GM21619 (cell line): ENCODE measurements at regions not wholly inside any gene's neighbourhood (a gene's known extent, or its start where the extent isn't known, plus 50 kb on each side); places are given as distances from the start of the nearest gene placed in this dataset.

Source experiments
- ATAC-seq: cut with Tn5 transposase; IDR thresholded peaks from one replicate; pipeline ENCODE4 v1.9.1; 2021; ENCODE audit not compliant: unreplicated experiment

DNA sequence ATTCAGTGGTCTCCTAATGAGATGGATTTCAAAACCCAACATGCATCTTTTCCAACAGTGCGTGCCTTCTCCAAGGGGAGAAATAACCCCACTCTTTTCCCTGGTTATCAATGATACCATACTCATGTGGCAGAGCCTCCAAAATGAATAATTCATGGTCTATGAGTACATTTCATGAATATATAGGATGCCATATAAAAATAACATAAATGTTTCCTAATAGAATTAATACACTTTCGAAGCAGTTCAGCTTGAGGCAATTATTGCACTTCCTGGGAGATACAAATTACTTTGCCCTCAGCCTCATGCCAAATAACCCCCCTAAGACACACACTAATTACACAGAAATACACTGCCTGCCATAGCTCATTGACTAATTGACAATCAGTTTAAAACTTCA, 318.6 kb downstream of the ZSWIM6 start:
- ATAC-seq = no peak

DNA sequence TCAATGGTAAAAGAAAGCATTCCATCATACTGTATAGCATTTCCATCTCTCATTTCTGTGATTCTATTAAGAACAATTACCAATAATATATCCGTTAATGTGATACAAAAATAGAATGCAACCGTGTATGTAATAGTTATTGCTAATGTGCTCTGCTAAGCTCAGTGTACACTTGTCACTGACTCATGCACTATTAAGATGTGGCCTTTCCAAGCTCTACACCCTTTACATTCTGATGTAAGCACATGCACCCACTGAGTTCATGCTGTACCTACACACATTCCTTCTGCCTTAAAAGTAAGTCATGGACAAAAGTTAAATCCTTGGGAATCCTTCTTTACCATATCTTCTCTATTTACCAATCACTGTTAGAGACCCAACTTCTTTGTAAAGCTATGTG, 319.1 kb downstream of the ZSWIM6 start:
- ATAC-seq = no peak

DNA sequence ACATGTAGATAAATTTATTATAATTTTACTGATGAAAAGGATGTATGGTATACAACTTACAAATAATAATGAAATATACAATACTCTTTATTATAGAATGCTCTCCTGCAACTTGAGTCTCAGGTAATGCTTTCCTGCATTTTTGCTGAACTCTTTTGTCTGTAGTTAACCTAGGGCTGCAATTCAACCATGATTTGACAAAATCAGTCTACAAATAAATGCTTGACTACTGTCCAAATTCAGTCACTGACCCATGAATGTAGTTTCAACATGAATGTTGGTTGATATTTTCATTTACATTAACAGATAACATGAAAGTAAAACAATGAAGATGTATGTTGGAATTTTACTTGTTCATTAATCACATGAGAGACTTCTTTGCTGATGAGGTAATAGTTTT, 320.9 kb downstream of the ZSWIM6 start:
- ATAC-seq = no peak

DNA sequence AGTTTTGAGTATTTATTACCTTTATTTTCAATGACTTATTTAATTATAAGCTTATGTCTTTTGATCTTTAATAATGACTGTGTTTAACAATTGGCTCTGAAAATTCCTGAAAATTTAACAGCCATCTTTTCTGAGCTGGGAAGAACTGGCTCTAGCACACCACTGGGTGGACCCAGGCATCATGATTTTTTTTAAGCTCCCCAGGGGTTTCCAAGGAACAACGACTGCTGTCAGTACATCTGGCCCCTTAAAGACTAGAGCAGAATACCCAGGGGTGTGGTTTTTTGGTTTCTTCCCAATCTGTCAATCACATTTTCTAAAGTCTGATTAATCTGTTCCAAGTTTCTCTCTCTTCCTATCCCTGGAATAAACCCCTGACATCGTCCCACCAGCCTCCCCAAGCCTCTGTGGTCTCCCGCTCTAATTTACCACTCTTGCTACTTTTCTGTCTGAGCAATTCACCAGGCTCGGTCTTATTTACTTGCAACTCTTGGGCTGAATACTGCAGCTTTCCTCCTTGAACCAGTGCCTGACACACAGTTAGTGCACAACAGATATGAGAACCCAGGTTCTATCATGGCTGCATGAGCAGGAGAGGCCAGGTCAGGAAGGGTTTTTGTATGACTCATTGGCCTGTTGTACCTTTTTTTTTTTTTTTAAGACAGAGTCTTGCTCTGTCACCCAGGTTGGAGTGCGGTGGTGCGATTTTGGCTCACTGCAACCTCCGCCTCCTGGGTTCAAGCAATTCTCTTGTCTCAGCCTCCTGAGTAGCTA, 321.9 kb downstream of the ZSWIM6 start:
- no peak for ATAC-seq

DNA sequence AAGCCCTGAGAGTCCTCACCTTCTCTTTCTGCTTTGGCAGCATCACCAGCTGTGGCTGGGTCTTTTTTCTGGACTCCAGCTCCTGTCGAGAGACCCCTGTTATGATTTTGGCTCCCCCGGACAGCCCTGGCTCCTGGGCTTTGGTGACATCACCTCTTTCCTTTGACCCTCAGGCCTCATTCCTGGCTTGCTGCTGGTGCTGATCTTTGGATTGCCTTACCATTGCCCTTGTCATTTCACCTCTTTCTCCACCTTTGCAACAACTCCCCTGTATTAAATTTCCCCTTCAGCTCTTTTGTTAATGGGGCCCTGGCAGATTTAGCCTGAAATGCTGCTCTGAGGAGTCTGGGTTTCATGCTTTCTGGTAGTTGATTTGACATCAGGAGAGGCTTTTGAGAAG, 322.8 kb downstream of the ZSWIM6 start:
- ATAC-seq = no peak

DNA sequence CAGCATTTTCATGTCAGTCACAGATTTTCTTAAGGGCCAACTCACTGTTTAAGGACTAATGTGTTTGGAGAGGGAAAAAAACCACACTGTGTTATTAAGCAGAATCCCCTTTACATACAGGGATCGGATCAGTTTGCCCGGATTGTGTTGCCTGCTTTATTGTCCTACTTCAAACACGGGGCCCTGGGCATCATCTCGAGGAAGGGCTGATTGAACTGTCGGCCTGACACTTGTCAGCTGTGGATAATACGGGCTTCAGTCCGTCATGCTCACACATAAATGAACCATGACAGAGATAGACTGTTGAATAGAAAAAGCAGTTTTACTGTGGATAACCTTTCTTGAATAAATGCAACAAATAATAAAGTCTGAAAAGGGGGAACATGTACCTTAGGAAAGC, 325.0 kb downstream of the ZSWIM6 start:
- no peak for ATAC-seq

DNA sequence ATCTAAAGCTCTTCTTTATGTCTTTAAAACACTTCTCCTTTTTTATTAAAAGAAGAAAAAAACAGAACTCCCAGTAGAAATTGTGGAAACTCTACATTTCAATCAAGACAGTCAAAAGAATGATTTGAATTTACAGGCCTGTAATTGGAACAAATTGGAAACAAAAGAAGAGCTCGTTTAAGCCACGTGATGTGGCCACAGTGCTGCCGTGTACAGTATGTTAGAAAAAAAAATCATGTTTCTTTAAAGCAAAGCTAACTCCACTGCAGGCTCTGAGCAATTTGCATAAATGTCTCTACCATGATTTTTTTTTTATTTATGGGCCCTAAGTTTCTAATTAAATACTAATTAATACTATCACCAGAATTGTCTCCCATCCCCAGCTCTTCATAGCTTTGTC, 325.6 kb downstream of the ZSWIM6 start:
- ATAC-seq = no peak

DNA sequence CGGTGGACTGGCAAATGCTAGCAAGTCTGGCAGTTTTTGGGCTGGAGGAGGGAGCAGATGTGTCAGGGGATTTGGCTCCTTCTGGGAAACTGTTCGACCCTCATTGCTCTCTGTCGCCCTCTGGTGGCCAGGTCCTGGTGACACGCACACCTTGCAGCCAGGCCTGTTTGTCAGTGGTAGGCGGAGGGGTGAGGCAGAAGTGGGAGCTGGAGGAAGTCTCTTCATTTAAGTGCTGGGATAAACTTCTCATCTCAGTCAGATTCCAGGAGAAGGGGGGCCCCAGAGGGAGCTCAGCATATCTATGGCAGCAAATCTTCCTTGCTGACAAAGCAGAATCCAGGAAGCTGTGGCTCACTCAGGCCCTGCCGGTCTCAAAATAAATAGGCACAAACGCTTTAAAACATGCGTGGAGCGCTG, 326.5 kb downstream of the ZSWIM6 start:
- peak; percentile 57 for ATAC-seq

DNA sequence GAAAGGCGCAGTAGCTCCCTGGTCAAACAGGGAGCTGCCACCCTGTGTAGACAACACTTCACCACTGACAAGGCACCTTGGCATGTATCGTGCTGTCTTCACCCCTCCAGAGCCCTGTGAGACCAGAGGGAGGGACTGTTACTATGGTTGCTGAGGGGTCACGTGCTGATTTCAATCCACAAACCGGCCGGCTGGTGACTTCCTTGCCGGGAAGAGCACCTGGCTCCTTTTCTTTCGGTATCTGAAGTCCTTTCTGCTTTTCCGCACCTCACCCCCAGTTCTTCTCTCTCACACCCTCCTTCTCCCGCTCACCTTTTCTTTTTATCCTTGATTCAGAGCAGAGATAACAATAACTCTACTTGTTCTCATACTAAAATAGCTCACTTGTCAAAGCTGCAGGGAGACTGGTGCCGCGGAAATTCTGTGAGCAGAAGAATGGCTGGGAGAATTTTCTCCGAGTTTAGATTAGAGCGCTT, 327.2 kb downstream of the ZSWIM6 start:
- no peak for ATAC-seq

DNA sequence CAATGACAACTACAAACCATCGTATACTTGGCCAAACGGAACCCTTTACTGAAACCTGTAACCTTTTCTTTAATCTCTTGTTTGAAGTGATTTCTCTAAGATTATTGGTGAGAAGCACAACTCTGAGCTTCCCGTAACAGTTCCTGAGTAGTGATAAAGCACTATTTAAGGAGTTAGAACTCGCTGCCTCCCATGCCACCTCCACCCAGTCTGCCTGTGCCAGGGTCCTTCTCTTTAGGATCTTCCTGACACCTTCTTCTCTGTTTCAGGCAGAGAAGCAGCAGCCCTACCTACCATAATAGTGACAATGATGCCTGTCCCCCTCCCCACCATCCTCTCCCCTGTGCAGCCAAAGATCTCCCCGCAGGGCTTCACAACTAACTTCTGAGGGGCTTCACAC, 330.6 kb downstream of the ZSWIM6 start:
- ATAC-seq = no peak

DNA sequence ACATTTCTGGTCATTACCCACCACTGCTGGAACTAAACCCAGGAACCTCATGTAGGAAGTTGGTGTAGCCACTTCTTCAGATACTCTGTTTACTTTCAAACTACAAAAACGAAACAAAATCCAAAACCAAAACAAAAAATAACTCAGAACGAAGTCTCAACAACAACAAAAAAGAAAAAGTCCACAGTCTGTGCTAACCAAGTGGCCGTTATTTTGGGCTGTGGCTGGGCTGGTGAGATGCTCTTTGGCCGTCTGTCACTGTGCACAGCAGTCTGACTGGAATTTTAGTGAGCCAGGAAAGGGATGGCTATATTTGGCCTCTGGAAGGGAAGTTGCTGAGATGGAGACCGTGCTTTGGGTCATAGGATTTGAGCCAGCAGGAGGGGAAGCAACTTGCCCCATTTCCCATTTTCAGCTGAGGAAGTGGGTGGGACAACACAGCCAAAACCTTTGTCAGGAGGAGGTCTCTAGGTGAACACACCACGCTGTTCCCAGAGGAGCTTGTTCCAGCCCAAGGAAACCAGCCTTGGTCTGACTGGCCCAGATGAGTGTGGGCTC, 334.1 kb downstream of the ZSWIM6 start:
- no peak for ATAC-seq

DNA sequence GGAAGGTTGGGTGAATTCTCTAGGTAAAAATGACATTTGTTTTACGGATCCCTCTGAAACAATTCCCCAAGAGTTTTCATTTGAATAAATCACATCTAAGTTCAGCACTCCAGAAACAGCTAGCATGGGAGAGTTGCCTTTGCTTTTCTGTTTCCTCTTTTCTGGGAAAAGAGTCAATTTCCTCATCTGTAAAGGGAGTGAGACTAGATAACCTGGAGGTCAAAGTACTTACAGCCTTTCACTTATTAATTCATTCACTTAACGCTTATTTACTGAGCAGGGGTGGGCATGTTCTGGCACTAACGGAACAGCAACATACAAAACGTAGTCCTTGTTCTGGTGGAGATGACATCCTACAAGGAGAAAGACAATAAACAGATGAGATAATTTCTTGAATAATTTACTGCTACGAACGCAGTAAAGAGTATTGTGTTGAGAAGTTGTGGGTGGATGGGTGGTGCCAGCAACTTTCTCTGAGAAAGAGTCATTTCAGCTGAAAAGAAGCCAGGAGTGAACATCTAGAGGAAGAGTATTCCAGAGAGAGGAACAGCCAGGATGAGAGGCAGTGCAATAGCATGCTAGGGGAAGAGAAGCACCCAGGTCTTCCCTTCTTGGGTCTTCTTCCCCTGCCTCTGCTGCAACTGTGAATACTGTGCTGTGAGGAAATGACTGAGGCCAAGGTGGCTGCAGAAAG, 335.6 kb downstream of the ZSWIM6 start:
- no peak for ATAC-seq

DNA sequence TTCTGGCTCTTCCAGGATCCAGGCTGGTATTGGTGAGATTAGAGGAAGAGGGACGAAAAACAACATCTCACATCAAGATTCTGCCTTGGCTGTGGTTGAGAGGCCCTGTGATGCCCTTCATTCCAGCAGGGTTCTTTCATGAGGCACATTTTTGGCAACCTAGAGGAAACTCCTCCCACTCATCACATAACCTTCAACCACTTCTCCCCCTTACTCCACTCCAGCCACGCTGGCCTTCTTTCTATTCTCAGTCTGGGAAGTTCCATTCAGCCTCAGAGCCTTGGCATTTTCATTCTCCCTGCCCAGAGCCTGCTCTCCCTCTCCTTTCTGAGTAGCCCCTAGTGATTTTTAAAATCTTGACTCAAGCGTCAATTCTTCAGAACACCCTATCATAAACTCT, 337.5 kb downstream of the ZSWIM6 start:
- ATAC-seq = no peak

DNA sequence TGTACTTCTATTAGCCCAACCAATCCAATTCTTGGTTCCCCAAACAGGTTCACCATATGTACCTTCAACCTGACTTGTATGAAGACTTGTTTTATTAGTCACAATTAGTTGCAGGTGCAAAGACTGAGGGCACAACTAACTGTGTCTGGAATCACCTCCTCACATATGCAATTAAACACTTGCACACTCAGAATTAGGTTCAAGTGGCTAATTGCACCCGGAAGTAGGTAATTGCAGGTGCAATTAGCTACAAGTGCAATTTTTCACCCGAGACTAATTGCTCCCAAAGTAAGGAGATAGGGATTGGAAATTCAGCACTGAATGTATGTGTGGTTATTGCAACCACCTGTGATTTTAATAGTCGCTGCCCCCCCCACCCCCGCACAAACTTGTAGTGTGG, 338.9 kb downstream of the ZSWIM6 start:
- ATAC-seq = no peak

DNA sequence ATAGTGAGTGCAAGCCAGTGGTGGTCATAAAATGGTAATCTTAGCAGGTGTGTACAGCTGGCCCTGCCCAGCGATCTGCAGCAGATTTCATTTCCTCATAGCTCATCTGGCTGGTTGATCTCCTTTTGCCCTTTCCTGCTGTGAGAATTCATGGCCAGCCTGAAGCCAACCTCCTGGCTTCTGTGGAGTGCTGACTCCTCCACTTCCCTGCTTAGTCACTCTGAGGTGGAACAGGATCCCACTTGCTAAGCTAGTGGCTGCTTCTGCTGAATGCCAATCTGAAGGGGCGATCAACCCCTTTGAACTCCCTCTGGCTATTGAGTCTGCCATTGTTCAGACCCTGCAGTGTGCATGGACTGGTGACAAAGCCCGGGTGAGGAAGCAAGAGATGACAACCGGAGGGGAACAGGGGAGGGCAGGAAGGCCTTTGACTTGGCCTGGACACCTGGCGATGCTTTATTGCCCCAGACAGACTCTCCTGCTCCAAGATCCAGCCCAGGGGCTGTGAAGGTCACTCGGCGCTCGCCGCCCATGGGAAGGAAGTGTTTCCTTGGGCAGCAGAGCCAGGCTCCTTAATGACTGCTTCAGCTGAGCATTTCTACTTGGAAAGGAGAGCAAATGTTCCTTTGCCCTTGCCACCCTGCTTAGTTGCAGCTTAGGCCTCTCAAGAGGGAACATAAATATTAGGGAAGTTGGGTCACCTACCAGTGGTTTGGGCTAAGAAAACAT, 341.1 kb downstream of the ZSWIM6 start:
- no peak for ATAC-seq

DNA sequence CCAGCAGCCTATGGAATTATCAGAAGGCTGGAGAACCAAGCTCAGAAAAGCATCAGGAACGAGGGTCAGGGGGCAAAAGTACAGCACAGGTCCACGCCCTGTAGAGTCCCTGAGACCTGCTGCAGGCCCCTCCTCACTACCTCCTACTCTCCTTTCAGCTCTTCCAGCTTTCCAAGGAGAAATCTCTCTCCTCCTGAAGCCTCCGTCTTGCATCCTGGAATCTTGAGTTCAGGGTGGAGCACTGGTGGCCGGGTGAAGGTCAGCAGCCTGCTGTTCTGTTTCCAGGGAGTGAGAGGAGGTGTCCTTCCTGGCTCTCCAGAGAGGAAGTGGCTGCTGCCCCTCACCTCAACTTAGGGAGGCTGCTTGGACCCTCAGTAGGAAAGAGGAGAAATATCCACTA, 342.3 kb downstream of the ZSWIM6 start:
- no peak for ATAC-seq

DNA sequence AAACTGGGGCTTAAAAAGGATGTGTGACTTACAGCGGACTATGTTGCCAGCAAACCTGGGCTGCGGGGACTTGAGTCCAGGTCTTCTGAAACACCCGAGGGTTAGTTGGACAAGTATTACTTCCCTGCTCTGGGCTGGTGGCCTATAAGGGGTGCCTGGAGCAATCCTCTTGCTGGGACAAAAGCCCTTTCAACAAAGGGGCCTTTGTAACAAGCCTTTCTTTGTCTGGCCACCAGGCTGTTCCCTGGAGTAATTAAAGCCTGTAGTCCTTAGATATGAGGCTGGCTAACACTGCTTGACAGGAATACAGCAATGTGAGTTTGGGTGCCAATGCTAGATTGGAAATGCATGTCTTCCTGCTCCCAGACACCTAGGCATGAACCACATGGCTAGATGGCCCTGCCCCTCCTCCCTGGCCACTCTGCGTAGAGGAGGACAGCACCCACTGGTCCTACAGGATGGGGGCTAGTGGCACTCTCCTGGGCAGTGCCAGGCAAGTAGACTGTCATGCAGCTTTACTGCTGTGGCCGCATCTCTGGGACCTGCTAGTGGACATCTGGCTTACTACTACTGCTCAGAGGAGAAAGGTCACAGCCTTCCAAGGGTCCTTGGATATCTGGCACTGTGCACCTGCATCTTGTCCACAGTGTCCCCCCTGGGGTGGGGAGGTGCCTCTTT, 343.1 kb downstream of the ZSWIM6 start:
- ATAC-seq = no peak

DNA sequence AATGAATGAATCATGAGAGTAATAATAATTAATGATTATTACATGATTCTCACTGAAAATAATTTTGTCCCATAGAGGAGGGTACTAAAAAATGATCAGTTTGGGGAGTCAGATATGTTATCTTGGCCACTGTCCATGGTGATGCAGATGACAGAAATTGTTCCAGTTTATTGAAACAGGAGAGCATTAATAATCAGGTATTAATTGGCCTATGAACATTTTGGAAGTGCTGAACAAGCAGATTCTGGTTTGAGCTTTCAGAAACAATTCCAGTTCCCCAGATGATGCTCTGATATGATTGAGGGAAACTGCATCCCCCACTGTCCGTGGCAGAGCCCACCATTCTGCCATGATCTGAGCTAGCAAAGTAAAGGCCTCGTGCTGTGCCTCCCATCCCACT, 345.2 kb downstream of the ZSWIM6 start:
- ATAC-seq = no peak

DNA sequence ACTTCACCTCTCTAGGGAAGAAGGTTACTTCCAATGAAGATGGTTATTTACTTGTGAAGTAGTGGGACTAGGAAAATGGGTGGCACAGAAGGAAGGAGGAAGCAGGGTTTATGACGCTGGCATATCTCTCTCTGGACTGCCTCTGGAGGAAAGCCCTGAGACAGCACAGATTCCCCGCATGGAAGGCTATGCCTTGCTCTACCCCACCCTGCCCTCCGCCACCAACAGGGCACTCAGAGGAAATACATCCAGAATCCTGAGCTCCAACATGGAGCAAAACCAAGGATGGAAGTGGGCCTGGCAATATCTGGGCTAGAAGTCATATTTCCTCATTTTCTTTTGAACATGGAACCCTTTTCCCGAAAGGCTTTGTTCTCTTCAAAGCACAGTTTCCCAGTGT, 346.9 kb downstream of the ZSWIM6 start:
- no peak for ATAC-seq

DNA sequence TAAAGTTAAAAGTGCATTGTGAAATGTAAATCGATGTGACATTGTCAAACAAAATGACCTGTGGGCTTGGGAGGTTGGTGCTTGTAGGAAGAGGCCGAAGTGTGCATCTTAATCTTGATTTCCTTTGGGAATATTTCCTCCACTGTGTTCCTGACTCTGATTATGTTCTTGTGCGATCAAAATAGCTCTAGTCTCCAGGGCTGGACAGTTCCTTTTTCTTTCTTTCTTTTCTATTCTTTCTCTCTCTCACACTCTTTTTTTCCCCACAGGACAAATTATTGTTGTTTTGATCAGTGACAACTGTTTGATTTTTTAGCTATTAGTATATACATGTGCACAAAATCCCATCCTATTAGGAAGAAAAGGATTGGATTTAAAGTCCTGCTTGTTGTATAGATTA, 347.5 kb downstream of the ZSWIM6 start:
- no peak for ATAC-seq

DNA sequence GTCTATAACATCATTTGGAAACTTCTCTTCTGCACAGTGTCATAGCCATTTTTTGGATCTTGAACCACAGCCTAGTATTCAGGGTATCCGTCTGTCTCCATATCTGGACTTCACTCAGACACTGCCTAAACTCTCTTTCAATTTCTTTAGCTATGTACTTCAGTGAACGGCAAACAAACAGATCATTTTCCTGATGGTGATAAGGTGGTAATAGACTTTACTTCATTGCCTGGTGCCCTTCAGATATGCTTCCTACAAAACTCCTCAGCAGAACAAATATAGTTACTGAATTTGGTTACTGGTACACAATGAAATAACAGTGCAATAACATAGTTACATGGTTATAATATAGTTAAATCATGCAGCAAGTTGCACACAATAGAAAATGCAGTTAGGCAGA, 348.2 kb downstream of the ZSWIM6 start:
- no peak for ATAC-seq
